ENCODE measurements at regions not wholly inside any gene's neighbourhood (a gene's known extent, or its start where the extent isn't known, plus 50 kb on each side); places are given as distances from the start of the nearest gene placed in this dataset.
"Not testable (repeated sequence)": the region's sequence is repeated elsewhere in the genome, so short reads cannot be mapped to it uniquely, and the experiment has no call there.

DNA sequence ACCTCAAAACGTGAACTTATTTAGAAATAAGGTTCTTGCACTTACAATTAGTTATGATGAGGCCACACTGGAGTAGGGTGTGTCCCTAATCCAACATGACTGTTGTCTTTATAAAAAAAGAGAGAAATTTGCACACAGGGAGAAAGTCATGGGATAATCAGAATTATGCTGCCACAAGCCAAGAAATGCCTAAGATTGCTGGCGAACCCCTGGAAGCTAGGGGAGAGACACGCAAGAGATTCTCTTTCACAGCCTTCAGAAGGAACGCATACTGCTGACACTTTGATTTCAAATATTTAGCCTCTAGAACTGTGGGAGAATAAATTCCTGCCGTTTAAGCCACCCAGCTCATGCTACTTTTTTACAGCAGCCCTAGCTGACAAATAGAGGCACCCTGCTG lies 138.3 kb downstream of the CCDC71L start:
- DNase-seq = no peak

DNA sequence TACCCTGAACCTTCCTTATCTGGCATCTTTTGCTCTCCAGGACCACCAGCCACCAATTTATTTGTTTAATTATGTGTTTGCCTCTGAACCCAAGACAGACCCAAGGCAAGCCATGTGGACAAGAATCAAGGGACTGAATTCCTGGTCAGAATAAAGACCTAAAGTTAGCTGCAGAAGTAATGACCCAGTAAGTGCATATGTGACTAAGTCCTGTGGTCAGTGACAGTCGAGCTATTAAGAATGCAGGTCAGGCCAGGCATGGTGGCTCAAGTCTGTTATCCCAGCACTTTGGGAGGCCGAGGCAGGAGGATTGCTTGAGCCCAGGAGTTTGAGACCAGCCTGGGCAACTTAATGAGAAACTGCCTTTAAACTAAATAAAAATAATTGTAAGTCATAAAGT lies 139.4 kb downstream of the CCDC71L start:
- no peak for DNase-seq

DNA sequence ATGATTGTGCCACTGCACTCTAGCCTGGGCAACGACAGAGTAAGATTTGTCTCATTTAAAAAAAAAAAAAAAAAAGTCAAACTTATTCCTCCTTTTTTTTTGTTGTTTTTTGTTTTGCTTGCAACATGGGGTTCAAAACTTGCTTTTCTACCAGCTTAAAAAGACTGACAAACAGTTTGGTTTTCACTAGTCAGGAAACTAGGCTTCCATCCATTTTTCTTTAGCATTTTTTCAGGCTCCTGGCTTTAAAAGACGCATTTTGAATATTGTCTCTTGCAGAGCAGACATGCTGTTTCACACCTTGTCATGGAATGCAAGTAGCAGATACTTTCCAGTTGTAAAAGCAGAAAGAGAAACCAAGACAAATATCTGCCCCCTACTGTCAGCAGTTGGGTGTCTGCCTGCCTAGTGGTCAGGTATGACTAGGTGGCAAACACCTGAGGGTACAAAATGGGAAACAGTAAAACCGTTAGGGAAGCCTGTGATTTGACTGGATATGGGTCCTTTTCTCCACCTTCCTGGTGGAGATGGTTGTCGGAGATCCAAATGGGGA lies 139.9 kb downstream of the CCDC71L start:
- no peak for DNase-seq

DNA sequence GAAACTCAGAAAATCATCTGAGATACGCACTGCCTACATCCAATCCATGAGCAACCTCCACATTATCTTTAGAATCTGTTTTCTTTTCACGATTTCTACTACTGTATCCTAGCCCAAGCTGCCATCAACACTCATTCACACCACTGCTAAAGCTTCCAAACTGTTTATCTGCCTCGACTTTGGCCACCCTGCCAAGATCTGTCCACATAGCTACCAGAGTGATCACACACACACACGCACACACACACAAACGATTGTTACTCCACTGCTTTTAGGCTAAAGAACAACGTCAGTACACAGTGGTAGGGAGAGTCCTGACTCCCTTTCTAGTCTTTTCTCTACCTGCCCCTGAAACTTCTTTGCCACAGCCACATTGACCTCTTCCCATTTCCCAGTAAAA lies 142.0 kb downstream of the CCDC71L start:
- DNase-seq = no peak

DNA sequence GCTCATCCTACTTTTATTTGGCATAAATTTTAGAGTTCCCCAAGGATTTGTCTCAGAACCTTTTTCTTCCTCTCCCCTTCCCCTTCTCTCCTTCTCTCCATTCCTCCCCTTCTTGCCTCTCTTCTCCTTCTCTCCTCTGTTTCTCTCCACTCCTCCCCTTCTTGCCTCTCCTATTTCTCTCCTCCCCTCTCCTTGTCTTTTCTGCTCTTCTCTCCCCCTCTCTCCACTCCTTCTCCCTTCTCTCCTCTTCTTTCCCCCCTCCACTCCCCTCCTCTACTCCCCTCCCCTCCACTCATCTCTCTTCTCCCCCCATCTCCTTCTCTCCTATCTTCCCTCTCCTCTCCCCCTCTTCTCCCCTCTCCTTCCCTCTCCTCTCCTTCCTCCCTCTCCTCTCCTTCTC lies 142.7 kb downstream of the CCDC71L start:
- no peak for DNase-seq

DNA sequence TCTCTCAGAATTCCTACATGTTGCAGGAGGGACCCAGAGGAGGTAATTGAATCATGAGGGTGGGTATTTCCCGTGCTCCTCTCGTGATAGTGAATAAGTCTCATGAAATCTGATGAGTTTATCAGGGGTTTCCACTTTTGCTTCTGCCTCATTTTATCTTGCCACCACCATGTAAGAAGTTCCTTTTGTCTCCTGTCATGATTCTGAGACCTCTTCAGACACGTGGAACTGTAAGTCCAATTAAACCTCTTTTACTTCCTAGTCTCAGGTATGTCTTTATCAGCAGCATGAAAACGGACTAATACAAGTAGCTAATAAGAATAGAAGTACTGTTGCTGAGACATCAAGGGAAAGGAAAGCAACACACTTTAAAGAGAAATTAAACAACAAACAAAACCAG lies 143.4 kb downstream of the CCDC71L start:
- no peak for DNase-seq

DNA sequence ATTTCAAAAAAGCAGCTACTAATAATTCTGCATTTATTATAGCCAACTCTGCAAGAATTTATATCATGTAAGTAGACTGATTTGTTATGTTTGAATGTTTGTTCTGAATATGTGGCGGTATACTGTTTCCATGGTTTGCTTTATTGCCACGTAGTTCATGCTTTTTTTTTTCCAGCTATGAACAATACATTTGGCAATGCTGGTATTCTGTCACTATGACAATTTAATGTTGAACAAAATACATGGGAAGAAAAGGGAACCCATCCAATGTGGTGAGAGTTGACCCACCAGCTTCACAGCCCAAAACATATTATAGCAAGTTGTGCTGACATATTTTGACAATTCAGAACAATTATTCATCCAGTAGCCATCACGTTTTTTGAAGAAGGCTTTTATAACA lies 145.6 kb downstream of the CCDC71L start:
- no peak for DNase-seq

DNA sequence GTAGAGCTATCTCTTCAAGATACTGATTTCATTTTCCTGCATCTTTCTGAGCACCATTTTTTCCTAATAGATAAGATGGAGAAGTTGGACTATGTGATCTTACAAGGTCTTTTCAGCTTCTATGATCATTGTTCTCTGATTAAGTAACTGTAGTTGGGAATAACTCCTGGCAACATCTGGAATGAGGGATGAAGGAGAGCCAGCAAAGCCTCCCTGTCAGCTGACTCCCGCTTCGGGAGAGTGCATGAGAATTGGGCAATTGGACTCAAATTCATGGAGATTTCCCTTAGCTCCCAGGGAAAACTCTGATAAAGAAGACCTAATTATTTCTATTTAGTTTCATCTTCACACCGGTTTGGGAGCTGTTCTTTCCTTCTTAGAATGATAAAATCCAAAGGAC lies 146.1 kb downstream of the CCDC71L start:
- DNase-seq = no peak

DNA sequence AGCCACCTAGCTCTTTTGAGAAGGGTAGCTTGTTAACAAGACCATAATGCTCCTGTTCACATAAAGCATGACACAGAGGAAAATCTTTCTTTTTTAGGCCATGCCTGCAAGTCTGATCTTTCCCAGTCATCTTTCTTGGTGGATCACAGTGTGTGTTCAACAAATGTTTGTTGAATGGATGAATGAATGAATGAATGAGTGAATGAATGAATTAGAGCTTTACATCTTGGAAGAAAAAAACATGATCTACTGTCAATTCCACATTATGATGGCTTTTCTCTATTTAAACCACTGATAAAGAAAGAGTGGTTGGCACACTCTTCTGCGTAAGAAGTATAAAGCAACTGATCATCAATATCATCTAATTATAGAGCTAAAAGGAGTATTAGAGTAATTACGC lies 148.7 kb downstream of the CCDC71L start:
- DNase-seq = no peak

DNA sequence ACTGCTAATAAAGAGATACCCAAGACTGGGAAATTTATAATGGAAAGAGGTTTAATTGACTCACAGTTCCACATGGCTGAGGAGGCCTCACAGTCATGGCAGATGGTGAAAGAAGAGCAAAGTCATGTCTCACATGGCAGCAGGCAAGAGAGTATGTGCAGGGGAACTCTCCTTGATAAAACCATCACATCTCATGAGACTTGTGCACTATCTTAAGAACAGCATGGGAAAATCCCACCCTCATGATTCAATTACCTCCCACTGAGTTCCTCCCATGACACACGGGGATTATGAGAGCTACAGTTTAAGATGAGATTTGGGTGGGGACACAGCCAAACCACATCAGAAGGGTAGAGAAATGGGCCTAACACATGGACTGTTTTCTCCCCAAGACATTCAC lies 156.3 kb downstream of the CCDC71L start:
- no peak for DNase-seq

DNA sequence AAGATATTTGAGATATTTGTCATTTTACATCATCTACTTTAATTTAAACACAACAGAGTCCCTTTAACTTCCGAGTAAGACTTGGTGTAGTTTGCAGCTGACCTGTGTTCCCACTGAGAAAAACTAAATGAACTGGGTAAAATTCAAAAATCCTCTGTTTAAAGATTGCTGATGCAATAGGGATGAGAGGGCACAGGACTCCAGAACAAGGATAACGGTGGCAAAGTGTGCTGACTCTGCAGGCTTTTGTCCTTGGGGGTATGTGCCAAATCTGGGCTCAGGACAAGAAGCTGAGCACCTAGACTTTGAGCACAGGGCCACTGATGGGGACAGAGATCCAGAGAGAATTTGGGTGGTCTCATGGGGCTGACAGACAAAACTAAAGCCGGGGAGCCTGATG lies 156.8 kb downstream of the CCDC71L start:
- DNase-seq = no peak

DNA sequence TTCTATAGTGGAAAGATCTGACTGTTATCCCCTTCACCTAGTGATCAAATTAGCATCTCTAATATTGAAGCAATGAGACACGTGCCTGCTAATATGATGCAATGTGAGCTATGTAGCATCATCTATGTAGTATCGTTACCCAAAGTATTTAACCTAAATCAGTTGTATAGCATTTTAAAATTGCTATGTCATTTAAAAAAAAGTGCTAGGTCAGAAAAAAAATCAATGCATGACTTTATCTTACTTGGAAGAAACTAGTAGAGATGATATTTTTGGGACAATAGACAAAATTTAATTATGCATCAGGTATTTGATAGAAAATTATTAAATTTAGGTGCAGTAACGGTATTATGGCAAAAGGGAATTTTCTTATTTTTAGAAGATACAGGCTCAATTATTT lies 157.3 kb downstream of the CCDC71L start:
- DNase-seq = no peak

DNA sequence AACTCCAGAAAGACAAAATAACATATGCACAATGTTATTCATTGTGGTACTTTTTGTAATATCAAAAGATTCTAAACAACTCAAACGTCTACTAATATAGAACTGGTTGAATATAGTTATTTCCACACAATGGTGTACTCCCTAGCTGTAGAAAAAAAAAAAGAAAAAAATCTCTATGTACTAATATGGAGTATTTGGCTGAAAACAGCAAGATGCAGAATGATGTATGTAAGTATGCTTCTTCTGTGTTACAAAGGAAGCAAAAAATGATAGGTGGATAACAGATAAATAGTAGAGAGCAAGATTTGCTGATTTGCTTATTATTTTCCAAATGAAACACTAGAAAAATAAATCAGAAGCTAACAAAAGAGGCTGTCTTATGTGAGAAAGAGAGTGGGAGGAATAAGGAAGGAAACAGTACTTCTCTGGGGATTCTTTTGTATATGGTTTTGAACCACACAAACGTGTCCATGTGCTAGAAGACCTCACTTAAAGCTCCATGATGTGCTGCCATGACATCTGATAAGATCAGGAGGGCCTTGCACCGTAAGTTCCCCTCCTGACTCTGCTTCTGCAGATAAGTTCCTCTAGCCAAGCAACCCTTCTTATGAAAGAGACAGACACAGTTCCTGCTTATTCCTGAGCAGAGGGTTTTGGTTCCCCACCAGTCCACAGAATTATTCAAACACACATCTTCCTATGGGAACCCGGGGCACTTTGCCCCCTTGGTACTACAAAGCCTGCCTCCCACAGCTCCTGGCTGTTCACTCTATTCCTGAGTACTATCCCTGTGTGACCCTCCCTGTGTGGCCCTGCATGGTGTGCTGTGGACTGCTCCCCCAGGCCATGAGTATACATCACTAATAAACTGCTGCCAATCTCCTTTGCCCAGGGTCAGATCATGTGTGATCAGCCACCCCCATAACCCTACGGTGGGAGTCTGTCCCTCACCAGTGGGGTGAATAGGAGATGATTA lies 159.1 kb downstream of the CCDC71L start:
- no peak for DNase-seq

DNA sequence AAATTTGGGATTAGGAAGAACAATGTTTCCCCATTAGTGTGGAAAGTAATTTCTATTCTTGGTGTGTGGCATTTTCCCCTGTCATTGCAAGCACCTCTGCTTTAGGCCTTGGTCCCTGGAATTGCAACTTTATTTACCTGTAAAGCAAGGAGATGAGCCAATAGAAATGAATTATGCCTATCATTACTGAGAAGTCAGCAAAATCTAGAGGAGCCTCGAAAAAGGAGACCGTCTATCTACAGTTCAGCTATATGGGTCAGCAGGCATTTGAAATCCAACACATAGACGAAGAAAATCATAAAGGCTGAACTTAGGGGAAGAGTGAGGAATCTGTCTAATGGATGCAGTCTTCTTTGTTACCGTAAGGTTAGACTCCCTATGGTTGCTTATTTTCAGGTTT lies 161.1 kb downstream of the CCDC71L start:
- no peak for DNase-seq

DNA sequence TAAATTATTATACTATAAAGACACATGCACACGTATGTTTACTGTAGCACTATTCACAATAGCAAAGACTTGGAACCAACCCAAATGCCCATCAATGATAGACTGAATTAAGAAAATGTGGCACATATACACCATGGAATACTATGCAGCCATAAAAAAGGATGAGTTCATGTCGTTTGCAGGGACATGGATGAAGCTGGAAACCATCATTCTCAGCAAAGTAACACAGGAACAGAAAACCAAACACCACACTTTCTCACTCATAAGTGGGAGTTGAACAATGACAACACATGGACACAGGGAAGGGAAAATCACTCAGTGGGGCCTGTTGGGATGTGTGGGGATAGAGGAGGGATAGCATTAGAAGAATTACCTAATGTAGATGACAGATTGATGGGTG lies 163.0 kb downstream of the CCDC71L start:
- not testable (repeated sequence) for DNase-seq

DNA sequence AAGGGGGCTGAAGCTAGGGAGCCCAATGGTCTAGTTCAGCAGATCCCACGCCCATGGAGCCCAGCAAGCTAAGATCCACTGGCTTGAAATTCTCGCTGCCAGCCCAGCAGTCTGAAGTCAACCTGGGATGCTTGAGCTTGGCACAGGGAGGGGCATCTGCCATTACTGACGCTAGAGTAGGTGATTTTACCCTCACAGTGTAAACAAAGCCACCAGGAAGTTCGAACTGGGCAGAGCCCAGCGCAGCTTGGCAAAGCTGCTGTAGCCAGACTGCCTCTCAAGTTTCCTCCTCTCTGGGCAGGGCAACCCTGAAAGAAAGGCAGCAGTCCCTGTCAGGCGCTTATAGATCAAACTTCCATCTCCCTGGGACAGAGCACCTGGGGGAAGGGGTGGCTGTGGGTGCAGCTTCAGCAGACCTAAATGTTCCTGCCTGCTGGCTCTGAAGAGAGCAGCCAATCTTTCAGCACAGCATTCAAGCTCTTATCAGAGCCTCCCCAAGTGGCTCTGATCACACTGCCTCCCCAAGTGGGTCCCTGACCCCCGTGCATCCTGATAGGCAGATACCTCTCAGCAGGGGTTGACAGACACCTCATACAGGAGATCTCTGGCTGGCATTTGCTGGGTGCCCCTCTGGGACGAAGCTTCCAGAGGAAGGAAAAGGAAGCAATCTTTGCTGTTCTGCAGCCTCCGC lies 167.8 kb downstream of the CCDC71L start:
- no peak for DNase-seq

DNA sequence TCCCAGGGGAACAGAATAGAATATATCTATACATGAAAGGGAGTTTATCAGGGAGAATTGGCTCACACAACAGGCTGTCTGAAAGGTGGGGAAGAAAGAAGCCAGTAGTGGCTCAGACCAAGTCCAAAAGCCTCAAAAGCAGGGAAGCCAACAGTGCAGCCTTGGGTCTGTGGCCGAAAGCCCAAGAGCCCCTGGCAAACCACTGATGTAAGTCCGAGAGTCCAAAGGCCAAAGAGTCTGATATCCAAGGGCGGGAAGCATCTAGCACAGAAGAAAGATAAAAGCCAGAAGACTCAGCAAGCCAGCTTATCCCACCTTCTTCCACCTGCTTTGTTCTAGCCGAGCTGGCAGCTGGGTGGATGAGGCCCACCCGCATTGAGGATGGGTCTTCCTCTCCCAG lies 172.5 kb downstream of the CCDC71L start:
- DNase-seq = no peak

DNA sequence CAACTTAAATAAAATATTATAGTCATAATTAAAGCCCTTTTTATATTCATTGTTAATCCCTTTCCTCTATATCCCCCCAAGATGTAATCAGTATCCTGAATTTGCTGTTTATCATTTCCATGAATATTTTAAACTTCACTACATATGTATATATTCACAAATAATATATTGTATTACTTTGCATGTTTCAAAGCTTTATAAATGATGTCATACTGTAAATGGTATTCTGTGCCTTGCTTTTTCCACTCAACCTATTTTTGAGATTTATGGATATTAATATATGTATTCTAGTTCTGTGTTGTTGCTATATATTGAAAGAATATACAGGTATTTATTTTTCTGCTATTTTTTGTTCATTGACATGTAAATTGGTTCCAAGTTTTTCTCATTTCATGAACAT lies 173.1 kb downstream of the CCDC71L start:
- no peak for DNase-seq

DNA sequence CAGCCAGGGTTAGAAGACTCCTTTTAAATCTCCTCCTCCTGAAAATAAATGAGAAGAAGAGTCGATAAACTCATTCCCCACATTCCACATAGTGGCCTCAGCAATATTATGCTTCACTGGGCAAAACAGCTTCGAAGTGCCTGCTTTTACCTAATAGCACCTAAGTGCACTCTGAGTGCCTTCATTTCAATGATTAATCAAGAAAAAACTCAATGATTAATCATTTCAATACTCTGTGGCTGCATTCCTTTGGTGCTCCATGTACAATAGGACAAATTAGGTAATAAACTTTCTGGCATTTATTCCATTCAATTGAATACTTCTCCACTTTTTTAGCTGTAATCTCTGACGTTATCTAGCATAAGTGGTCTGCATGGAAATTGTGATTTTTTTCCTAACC lies 174.6 kb downstream of the CCDC71L start:
- DNase-seq = no peak

DNA sequence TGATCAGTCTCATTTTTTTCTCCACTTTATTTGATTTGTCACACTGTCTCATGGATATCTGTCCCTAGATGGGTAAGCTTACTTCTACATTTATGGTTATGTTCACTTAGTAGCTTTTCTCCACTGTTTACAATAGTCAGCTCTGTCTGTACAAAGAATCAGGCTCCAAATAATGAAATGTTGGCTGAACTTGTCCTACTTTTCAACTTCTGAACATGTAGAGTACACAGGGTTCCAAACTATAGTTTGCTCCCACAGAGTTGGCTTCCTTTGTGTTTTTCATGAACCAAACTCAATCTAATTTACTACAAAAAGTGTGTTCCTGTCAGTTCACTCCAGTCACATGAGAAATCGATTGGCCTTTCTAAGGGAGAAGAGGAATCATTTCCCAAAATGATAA lies 175.0 kb downstream of the CCDC71L start:
- DNase-seq = no peak

DNA sequence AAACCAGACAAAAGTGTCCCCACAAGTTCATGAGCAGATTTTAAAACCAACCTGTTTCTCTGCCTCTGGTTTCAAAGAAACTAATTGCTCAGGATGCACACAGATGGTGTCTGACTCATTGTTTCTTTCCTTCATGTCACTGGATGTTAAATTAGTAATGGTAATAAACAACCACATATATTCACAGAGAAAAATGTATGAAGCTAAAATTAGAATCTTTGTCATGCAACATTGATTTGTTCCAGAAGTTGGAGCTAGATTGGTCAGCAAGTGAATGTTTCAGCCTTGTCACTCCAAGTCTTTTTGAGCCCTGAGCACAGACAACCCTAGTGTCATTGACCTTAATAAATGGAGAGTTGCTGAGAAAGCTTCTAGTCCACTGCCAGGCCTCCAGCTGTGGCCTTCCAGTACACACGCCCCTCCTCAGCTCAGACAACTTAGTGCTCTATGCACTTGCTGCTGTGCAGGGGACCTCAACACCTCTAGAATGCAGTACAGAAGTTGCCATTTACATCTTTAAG lies 175.9 kb downstream of the CCDC71L start:
- no peak for DNase-seq

DNA sequence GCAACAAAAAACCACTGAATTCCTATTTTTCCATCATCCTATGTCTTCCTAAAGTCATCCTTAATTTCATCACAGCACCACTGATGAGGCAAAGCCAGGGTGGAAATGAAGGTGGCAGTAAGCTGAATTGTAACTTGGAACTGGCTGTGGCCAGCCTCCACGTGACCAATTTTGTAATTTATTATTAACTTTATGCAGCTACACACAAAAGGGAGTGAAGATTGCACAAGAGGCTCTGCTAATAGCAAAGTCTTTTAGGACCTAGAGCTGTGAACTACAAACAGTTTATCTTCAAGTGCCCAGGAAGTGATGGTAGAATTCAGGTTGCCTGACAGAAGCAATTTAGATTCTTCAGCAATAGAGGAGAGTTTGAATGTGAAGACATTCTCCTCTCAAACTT lies 176.4 kb downstream of the CCDC71L start:
- DNase-seq = no peak

DNA sequence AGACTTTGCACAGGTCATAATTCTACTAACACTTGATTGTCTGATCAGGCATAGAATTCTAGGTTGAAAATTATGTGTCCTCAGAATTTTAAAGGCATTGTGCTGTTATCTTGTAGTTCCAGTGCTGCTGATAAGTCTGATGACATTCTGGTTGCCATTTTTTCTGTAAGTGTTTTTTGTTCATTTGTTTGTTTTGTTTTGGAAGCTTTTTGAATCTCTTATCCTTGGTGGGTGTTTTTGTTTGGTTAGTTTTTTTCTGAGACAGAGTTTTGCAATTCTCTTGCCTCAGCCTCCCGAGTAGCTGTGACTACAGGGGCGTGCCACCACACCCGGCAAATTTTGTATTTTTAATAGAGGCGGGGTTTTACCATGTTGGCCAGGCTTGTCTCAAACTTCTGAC lies 178.9 kb downstream of the CCDC71L start:
- DNase-seq = no peak

DNA sequence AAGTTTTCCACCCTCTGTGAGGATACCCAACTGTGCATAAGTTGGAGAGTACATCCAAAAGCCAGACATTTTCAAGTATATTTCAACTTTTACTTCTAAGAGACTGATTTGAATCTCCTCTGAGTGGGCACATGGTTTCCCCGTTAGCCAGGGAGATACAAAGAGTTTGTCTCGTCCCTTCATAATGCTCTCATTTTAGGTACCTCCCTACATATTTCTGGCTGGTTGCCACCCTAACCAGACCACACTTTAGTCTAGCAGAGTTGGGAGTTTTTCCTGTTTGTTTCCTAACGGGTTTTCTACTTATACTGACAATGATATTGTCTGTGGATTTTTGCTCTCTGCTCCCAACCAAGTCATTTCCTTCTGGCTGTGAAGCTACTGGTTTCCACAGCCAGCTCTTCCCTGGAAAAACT lies 180.3 kb downstream of the CCDC71L start:
- no peak for DNase-seq

Data from CD4-positive, alpha-beta T cell treated with Interleukin-12 subunit alpha and Interleukin-12 subunit beta, for 1 hour (primary cell).